ENCODE measurements at regions not wholly inside any gene's neighbourhood (a gene's known extent, or its start where the extent isn't known, plus 50 kb on each side); places are given as distances from the start of the nearest gene placed in this dataset.

DNA sequence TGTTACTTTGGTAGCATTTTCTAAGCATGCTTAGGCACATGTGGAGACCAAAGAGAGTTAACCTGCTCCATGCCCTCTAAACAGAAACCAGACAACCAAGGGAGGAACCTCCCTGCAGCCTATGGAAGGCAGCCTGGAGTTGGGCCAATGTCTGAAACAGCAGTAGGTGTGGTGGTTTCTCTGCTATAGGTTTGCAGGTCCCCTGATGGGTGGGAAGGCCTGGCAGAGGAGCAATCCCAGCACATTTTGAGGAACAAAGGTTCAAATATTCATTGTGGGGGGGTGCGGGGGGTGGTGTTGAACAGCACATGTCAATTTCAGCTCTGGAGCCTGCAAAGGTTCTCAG lies 65.4 kb downstream of the DACT1 start:
- TF ChIP-seq, protein P1, sequence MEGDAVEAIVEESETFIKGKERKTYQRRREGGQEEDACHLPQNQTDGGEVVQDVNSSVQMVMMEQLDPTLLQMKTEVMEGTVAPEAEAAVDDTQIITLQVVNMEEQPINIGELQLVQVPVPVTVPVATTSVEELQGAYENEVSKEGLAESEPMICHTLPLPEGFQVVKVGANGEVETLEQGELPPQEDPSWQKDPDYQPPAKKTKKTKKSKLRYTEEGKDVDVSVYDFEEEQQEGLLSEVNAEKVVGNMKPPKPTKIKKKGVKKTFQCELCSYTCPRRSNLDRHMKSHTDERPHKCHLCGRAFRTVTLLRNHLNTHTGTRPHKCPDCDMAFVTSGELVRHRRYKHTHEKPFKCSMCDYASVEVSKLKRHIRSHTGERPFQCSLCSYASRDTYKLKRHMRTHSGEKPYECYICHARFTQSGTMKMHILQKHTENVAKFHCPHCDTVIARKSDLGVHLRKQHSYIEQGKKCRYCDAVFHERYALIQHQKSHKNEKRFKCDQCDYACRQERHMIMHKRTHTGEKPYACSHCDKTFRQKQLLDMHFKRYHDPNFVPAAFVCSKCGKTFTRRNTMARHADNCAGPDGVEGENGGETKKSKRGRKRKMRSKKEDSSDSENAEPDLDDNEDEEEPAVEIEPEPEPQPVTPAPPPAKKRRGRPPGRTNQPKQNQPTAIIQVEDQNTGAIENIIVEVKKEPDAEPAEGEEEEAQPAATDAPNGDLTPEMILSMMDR (IDR thresholded peaks at IDR 0.05): no peak
- no peak for TF ChIP-seq POLR2A (IDR thresholded peaks at IDR 0.05)
